ENCODE measurements at regions not wholly inside any gene's neighbourhood (a gene's known extent, or its start where the extent isn't known, plus 50 kb on each side); places are given as distances from the start of the nearest gene placed in this dataset.

GRCh38 chr1:29892247-29892646 is 655.9 kb downstream of the PTPRU start:
- H3K27ac ChIP-seq = no peak overlapping the region
- H3K4me3 ChIP-seq (ENCODE audit: low read depth in 1 of 2, low read length in 1 of 2) = no peak overlapping the region
- no peaks in the 10 kb centered on the region for H3K36me3 ChIP-seq
- H3K27me3 ChIP-seq = no peaks in the 10 kb centered on the region
- no peak for TF ChIP-seq CTCF (IDR thresholded peaks at IDR 0.05)
- H3K4me1 ChIP-seq (ENCODE audit: control insufficient read depth in 1 of 2, insufficient read depth in 1 of 2, low read depth in 1 of 2, low read length in 1 of 2) = no peaks in the 10 kb centered on the region
- H3K9me3 ChIP-seq = no peaks in the 10 kb centered on the region

GRCh38 chr1:29890201-29890959 is 654.1 kb downstream of the PTPRU start:
- Histone ChIP-seq H3K4me1 (ENCODE audit: control insufficient read depth in 1 of 2, insufficient read depth in 1 of 2, low read depth in 1 of 2, low read length in 1 of 2) (no peaks in the 10 kb centered on the region), H3K27me3 (no peaks in the 10 kb centered on the region), H3K9me3 (no peaks in the 10 kb centered on the region)

DNA sequence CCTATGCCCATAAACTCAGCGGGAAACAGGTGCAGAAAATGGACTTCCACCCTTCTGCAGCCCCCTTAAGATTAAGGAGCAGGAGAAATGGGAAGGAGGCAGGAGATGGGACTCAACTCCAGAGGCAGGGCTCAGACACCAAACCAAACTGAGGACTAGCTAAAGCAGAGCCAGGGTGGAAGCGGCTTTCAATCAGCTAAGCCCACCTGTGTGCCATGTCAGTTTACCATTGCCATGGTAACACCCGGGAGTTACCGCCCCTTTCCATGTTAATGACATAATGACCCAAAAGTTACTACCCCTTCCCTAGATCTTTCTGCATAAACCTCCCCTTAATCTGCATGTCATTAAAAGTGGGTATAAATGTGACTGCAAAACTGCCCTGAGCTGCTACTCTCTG is 653.5 kb downstream of the PTPRU start:
- TF ChIP-seq CTCF (IDR thresholded peaks at IDR 0.05) = no peak

More at GRCh38 chr1:29890201-29890959, 654.1 kb downstream of the PTPRU start:
- no peak overlapping the region for H3K27ac ChIP-seq
- no peak overlapping the region for H3K4me3 ChIP-seq (ENCODE audit: low read depth in 1 of 2, low read length in 1 of 2)
- no peak for TF ChIP-seq CTCF (IDR thresholded peaks at IDR 0.05)
- no peaks in the 10 kb centered on the region for H3K36me3 ChIP-seq

DNA sequence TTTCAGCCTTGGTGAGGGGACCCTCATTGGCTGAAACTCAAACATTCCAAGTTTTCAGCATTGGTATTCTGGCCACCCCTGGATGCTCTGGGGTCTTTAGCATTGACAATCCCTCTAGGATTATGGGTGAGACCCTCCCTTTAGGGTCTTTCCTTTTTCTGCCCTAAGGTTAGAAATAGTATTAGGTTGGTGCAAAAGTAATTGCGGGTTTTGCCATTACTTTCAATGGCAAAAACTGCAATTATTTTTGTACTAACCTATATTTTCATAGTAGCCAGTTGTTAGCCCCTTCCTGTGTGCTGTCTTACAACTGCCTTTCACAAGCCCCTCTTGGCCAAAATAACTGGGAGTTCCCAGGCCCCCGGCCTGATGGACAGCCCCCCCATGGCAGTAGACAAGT is 648.4 kb downstream of the PTPRU start:
- Histone ChIP-seq H3K9me3 (no peaks in the 10 kb centered on the region), H3K27me3 (no peaks in the 10 kb centered on the region), H3K4me3 (ENCODE audit: low read depth in 1 of 2, low read length in 1 of 2) (no peak overlapping the region), H3K4me1 (ENCODE audit: control insufficient read depth in 1 of 2, insufficient read depth in 1 of 2, low read depth in 1 of 2, low read length in 1 of 2) (no peaks in the 10 kb centered on the region), H3K27ac (no peak overlapping the region), H3K36me3 (no peaks in the 10 kb centered on the region)
- TF ChIP-seq CTCF (IDR thresholded peaks at IDR 0.05) = no peak

More for the DNA sequence above, 653.5 kb downstream of the PTPRU start:
- no peaks in the 10 kb centered on the region for H3K9me3 ChIP-seq
- H3K27me3 ChIP-seq = no peaks in the 10 kb centered on the region
- H3K4me1 ChIP-seq (ENCODE audit: control insufficient read depth in 1 of 2, insufficient read depth in 1 of 2, low read depth in 1 of 2, low read length in 1 of 2) = no peaks in the 10 kb centered on the region
- no peak overlapping the region for H3K4me3 ChIP-seq (ENCODE audit: low read depth in 1 of 2, low read length in 1 of 2)
- H3K36me3 ChIP-seq = no peaks in the 10 kb centered on the region
- no peak overlapping the region for H3K27ac ChIP-seq

DNA sequence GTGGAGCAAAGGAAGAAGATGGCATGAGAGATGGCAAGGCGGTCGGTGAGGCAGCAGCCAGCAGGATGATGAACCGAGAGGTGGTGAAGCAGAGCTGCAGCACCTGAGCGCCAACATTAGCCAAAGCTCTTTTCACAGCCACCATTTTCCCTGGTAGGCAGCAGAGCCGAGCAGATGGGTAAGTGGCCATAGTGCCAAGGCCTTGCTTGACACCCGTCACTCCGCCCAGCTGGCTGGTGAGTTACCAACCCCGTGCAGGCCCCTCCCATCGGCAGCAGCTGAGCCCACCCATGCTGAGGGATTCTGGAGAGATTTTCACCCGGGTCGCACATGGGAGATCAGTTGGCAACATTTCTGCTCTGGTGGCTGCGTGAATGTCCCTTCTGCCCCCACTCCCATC is 647.7 kb downstream of the PTPRU start:
- Histone ChIP-seq H3K4me1 (ENCODE audit: control insufficient read depth in 1 of 2, insufficient read depth in 1 of 2, low read depth in 1 of 2, low read length in 1 of 2) (no peaks in the 10 kb centered on the region), H3K27ac (no peak overlapping the region), H3K27me3 (no peaks in the 10 kb centered on the region), H3K9me3 (no peaks in the 10 kb centered on the region), H3K4me3 (ENCODE audit: low read depth in 1 of 2, low read length in 1 of 2) (no peak overlapping the region), H3K36me3 (no peaks in the 10 kb centered on the region)
- TF ChIP-seq CTCF (IDR thresholded peaks at IDR 0.05) = no peak
